Loucy (cell line): ENCODE measurements at regions not wholly inside any gene's neighbourhood (a gene's known extent, or its start where the extent isn't known, plus 50 kb on each side); places are given as distances from the start of the nearest gene placed in this dataset.

Experiments used
- H2AFZ ChIP-seq: fragments of 200-600 bp; sonication (generic); 2 replicates; pipeline ENCODE4 v1.6.0; 2016; ENCODE audit warnings: antibody characterized with exemption, mild to moderate bottlenecking, low read length, moderate library complexity
- H3F3A ChIP-seq: fragments of 200-600 bp; 2 replicates; pipeline ENCODE4 v1.6.0; 2016; ENCODE audit warnings: antibody characterized with exemption, low read depth, mild to moderate bottlenecking
- H3K27me3 ChIP-seq: fragments of 200-600 bp; sonication (generic); 2 replicates; pipeline ENCODE4 v1.6.1; 2014; ENCODE audit warnings: low read length, mild to moderate bottlenecking; ENCODE audit not compliant: insufficient read depth, poor library complexity, severe bottlenecking
- H3K36me3 ChIP-seq: fragments of 200-600 bp; sonication (generic); 2 replicates; pipeline ENCODE4 v1.6.1; 2016; ENCODE audit warnings: low read length; ENCODE audit not compliant: insufficient read depth
- H3K4me1 ChIP-seq: fragments of 200-600 bp; sonication (generic); 2 replicates; pipeline ENCODE4 v1.5.1; 2014; ENCODE audit warnings: low read length, mild to moderate bottlenecking; ENCODE audit not compliant: insufficient read depth, poor library complexity, severe bottlenecking
- H3K4me2 ChIP-seq: fragments of 200-600 bp; sonication (generic); 2 replicates; pipeline ENCODE4 v1.6.0; 2014; ENCODE audit warnings: antibody characterized with exemption, low read length, low read depth, mild to moderate bottlenecking; ENCODE audit not compliant: poor library complexity, severe bottlenecking
- H3K4me3 ChIP-seq: fragments of 200-600 bp; sonication (generic); 2 replicates; pipeline ENCODE4 v1.5.1; 2014; ENCODE audit warnings: low read length, mild to moderate bottlenecking, mixed read lengths; ENCODE audit not compliant: poor library complexity, severe bottlenecking
- H3K79me2 ChIP-seq: fragments of 200-600 bp; sonication (generic); 2 replicates; pipeline ENCODE4 v1.6.1; 2014; ENCODE audit warnings: low read length; ENCODE audit not compliant: insufficient read depth
- H3K9ac ChIP-seq: fragments of 200-600 bp; sonication (generic); 2 replicates; pipeline ENCODE4 v1.6.0; 2014; ENCODE audit warnings: mild to moderate bottlenecking, low read depth, low read length, moderate library complexity; ENCODE audit not compliant: poor library complexity, severe bottlenecking
- H3K9me2 ChIP-seq: fragments of 200-600 bp; sonication (generic); replicated peaks from 2 replicates; pipeline ENCODE4 v1.6.1; 2016; ENCODE audit warnings: low read depth, low read length, mixed read lengths
- H3K9me3 ChIP-seq: fragments of 200-600 bp; sonication (generic); 2 replicates; pipeline ENCODE4 v1.6.1; 2014; ENCODE audit warnings: mild to moderate bottlenecking, antibody characterized with exemption, low read length, low read depth; ENCODE audit not compliant: insufficient read depth
- H4K20me1 ChIP-seq: fragments of 200-600 bp; sonication (generic); 2 replicates; pipeline ENCODE4 v1.6.0; 2014; ENCODE audit warnings: antibody characterized with exemption, low read length, mild to moderate bottlenecking; ENCODE audit not compliant: insufficient read depth, poor library complexity, severe bottlenecking
- CTCF ChIP-seq: fragments of 200-600 bp; sonication (generic); conservative IDR thresholded peaks from 2 replicates; pipeline ENCODE4 v1.5.1; 2014; ENCODE audit warnings: mild to moderate bottlenecking, antibody characterized with exemption, low read length
- EZH2phosphoT487 ChIP-seq: fragments of 200-600 bp; IDR thresholded peaks from 2 replicates; pipeline ENCODE4 v1.6.1; 2018; ENCODE audit warnings: antibody characterized with exemption, mild to moderate bottlenecking, moderate library complexity, borderline replicate concordance

- Histone ChIP-seq H2AFZ (no peak overlapping the region), H3K79me2 (no peaks in the 10 kb centered on the region), H3K9me2 (no peaks in the 10 kb centered on the region), H3K36me3 (no peaks in the 10 kb centered on the region), H3K9me3 (no peaks in the 10 kb centered on the region), H3K4me2 (no peak overlapping the region), H3K9ac (no peak overlapping the region), H3K4me3 (no peak overlapping the region), H3F3A (no peaks in the 10 kb centered on the region), H3K4me1 (no peaks in the 10 kb centered on the region), H4K20me1 (no peaks in the 10 kb centered on the region), H3K27me3 (no peaks in the 10 kb centered on the region)
- TF ChIP-seq EZH2phosphoT487 (no peak), CTCF (no peak)
Measured at GRCh38 chr3:98709441-98709840, 53.7 kb upstream of the ST3GAL6 start.

- no peaks in the 10 kb centered on the region for H3K27me3 ChIP-seq
- H3K4me3 ChIP-seq = no peak overlapping the region
- no peaks in the 10 kb centered on the region for H3K4me1 ChIP-seq
- H2AFZ ChIP-seq = no peak overlapping the region
- H3K36me3 ChIP-seq = no peaks in the 10 kb centered on the region
- no peaks in the 10 kb centered on the region for H3F3A ChIP-seq
- no peak for TF ChIP-seq EZH2phosphoT487
- TF ChIP-seq CTCF = no peak
- H3K9ac ChIP-seq = no peak overlapping the region
- no peaks in the 10 kb centered on the region for H3K9me3 ChIP-seq
- no peak overlapping the region for H3K4me2 ChIP-seq
- no peaks in the 10 kb centered on the region for H3K9me2 ChIP-seq
- no peaks in the 10 kb centered on the region for H3K79me2 ChIP-seq
- H4K20me1 ChIP-seq = no peaks in the 10 kb centered on the region
Measured at GRCh38 chr3:98710067-98710659, 53.0 kb upstream of the ST3GAL6 start.

- Histone ChIP-seq H3K9me3 (no peaks in the 10 kb centered on the region), H3K36me3 (no peaks in the 10 kb centered on the region), H3K4me2 (no peak overlapping the region), H3K9me2 (no peaks in the 10 kb centered on the region), H2AFZ (no peak overlapping the region), H3K4me1 (no peaks in the 10 kb centered on the region), H3K79me2 (no peaks in the 10 kb centered on the region), H3K9ac (no peak overlapping the region), H3K27me3 (no peaks in the 10 kb centered on the region), H4K20me1 (no peaks in the 10 kb centered on the region), H3F3A (no peaks in the 10 kb centered on the region), H3K4me3 (no peak overlapping the region)
- TF ChIP-seq CTCF (no peak), EZH2phosphoT487 (no peak)
Measured at GRCh38 chr3:98711426-98711825, 51.7 kb upstream of the ST3GAL6 start.
